Sigmoid colon (tissue), 4 donors: ENCODE measurements at regions not wholly inside any gene's neighbourhood (a gene's known extent, or its start where the extent isn't known, plus 50 kb on each side); places are given as distances from the start of the nearest gene placed in this dataset.

Source experiments
- CTCF ChIP-seq, 4 experiments: fragments of 450-650 bp in 3 of 4; fragments of 200-600 bp in 1 of 4; IDR thresholded peaks; one replicate each; pipeline ENCODE4 v1.5.1; 2016 to 2019; ENCODE audit warnings: antibody characterized with exemption in 4 of 4, mild to moderate bottlenecking in 3 of 4, moderate library complexity in 2 of 4
- EP300 ChIP-seq, 4 donors: sonication (generic); formaldehyde crosslinking; IDR thresholded peaks; one replicate each; pipeline ENCODE4 v1.6.1; 2017; ENCODE audit warnings: antibody characterized with exemption in 4 of 4
- POLR2AphosphoS5 ChIP-seq, 4 donors: sonication (generic); formaldehyde crosslinking; IDR thresholded peaks; one replicate each; pipeline ENCODE4 v1.6.1; 2017; ENCODE audit warnings: antibody characterized with exemption in 4 of 4

GRCh38 chr13:109331011-109331433 lies 455.4 kb downstream of the IRS2 start:
- TF ChIP-seq CTCF (IDR thresholded peaks at IDR 0.05) (no peak), EP300 (IDR thresholded peaks at IDR 0.05) (no peak), POLR2AphosphoS5 (IDR thresholded peaks at IDR 0.05) (no peak)
